Suprapubic skin (tissue), 4 donors: ENCODE measurements at regions not wholly inside any gene's neighbourhood (a gene's known extent, or its start where the extent isn't known, plus 50 kb on each side); places are given as distances from the start of the nearest gene placed in this dataset.
A peak's percentile ranks its signal among the peaks of the same experiment; 100 is the strongest.

Experiments used
- EP300 ChIP-seq: sonication (generic); formaldehyde crosslinking; IDR thresholded peaks from one replicate; pipeline ENCODE4 v1.6.1; 2017; ENCODE audit warnings: antibody characterized with exemption
- POLR2A ChIP-seq, 2 donors: fragments of 450-650 bp; IDR thresholded peaks; one replicate each; pipeline ENCODE4 v1.6.1; 2017; ENCODE audit warnings: antibody characterized with exemption in 2 of 2, mild to moderate bottlenecking in 2 of 2, moderate library complexity in 2 of 2
- POLR2AphosphoS5 ChIP-seq, 3 donors: sonication (generic); formaldehyde crosslinking; IDR thresholded peaks; one replicate each; pipeline ENCODE4 v1.6.1; 2017; ENCODE audit warnings: antibody characterized with exemption in 3 of 3
- TF ChIP-seq, protein P1 (sequence below), 2 donors: fragments of 200-600 bp in 1 of 2; fragments of 450-650 bp in 1 of 2; sonication (generic) in 1 of 2; IDR thresholded peaks; one replicate each; pipeline ENCODE4 v1.5.1; 2016 to 2019; ENCODE audit warnings: antibody characterized with exemption in 2 of 2, mild to moderate bottlenecking in 1 of 2, moderate library complexity in 1 of 2

DNA sequence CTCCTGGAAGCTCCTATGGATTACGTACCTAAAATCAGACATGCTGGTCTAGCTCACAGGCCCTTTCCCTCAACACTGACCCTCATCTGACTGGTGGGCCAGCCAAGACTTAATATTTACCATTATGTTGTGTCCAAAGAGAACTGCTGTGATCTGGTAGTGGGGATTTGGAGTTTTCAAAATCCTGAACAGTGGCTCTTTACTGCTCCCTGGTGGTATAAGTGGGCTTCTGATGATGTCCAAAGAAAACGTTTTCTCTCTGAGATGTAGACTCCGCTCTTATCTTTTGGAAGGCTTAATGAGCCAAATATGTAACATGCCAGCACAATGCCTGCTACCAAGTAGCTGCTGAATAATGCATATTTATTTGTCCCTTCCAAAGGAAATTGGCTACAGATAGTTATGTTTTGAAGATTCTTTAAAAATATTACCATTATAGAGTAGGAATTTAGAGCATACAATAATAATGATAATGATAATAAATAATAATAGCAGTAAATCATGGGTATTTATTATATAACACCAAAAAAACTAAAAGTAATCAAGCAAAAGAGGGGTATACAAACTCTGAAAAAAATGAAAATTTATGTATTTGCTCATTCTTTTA, 406.6 kb upstream of the TNC start:
- TF ChIP-seq POLR2A (IDR thresholded peaks at IDR 0.05) (no peak), EP300 (no peak), POLR2AphosphoS5 (IDR thresholded peaks at IDR 0.05) (no peak)
- TF ChIP-seq, protein P1, sequence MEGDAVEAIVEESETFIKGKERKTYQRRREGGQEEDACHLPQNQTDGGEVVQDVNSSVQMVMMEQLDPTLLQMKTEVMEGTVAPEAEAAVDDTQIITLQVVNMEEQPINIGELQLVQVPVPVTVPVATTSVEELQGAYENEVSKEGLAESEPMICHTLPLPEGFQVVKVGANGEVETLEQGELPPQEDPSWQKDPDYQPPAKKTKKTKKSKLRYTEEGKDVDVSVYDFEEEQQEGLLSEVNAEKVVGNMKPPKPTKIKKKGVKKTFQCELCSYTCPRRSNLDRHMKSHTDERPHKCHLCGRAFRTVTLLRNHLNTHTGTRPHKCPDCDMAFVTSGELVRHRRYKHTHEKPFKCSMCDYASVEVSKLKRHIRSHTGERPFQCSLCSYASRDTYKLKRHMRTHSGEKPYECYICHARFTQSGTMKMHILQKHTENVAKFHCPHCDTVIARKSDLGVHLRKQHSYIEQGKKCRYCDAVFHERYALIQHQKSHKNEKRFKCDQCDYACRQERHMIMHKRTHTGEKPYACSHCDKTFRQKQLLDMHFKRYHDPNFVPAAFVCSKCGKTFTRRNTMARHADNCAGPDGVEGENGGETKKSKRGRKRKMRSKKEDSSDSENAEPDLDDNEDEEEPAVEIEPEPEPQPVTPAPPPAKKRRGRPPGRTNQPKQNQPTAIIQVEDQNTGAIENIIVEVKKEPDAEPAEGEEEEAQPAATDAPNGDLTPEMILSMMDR (IDR thresholded peaks at IDR 0.05): peak; percentile 43 to 62
